RWPE2 (cell line): ENCODE measurements at regions not wholly inside any gene's neighbourhood (a gene's known extent, or its start where the extent isn't known, plus 50 kb on each side); places are given as distances from the start of the nearest gene placed in this dataset.

ENCODE experiments used
- ATAC-seq: fragments of 200-7000 bp; cut with Tn5 transposase; 3 replicates; pipeline ENCODE4 v1.9.1; 2021; ENCODE audit warnings: low read depth
- DNase-seq: peaks from one replicate; pipeline ENCODE4 v3.0.0-alpha.2; 2020; ENCODE audit warnings: low spot score
- H3K27ac ChIP-seq: fragments of 450-650 bp; 2 replicates; pipeline ENCODE4 v1.5.1; 2017; ENCODE audit warnings: mild to moderate bottlenecking; ENCODE audit not compliant: poor library complexity, severe bottlenecking
- H3K27me3 ChIP-seq: fragments of 250-450 bp; sonication (Bioruptor Pico); 2 replicates; pipeline ENCODE4 v1.5.1; 2021; ENCODE audit warnings: mild to moderate bottlenecking, moderate library complexity; ENCODE audit not compliant: insufficient read depth, poor library complexity, severe bottlenecking
- H3K36me3 ChIP-seq: fragments of 250-450 bp; sonication (Bioruptor Pico); 2 replicates; pipeline ENCODE4 v1.5.1; 2020; ENCODE audit warnings: low read depth, mild to moderate bottlenecking, moderate library complexity
- H3K4me1 ChIP-seq: fragments of 250-450 bp; sonication (Bioruptor Pico); 2 replicates; pipeline ENCODE4 v1.5.1; 2021; ENCODE audit warnings: mild to moderate bottlenecking, moderate library complexity; ENCODE audit not compliant: insufficient read depth, poor library complexity, severe bottlenecking
- H3K4me3 ChIP-seq: fragments of 250-450 bp; sonication (Bioruptor Pico); 2 replicates; pipeline ENCODE4 v1.5.1; 2021; ENCODE audit warnings: mild to moderate bottlenecking, moderate library complexity; ENCODE audit not compliant: severe bottlenecking
- H3K9me3 ChIP-seq: fragments of 250-450 bp; sonication (Bioruptor Pico); 2 replicates; pipeline ENCODE4 v1.5.1; 2021; ENCODE audit warnings: mild to moderate bottlenecking, moderate library complexity; ENCODE audit not compliant: severe bottlenecking
- CTCF ChIP-seq: fragments of 450-650 bp; IDR thresholded peaks from one replicate; pipeline ENCODE4 v1.5.1; 2017; ENCODE audit warnings: mild to moderate bottlenecking, moderate library complexity; ENCODE audit not compliant: poor library complexity, severe bottlenecking

DNA sequence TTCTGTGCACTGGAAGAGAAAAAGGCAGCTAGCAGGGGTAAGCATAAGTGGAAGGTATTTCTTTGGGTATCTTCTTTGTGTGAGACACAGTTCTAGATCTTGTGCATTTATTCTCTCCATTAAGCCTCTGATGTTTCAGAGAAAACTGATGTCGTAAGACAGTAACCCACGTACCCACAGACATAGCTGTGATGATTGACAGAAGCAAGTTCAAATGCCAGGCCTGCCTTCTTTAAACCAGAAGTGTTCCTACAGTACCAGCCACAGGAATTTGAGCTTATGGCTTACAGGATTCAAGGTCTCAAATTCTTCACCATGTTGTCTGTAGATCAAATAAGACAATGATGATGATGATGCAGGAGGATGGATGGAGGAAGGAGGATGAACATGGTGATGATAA is 161.4 kb upstream of the KCNJ16 start:
- DNase-seq: no peak
- no peak for TF ChIP-seq CTCF
- Histone ChIP-seq H3K4me1 (no peaks in the 10 kb centered on the region), H3K27ac (no peak overlapping the region), H3K27me3 (no peaks in the 10 kb centered on the region), H3K36me3 (no peaks in the 10 kb centered on the region), H3K4me3 (no peak overlapping the region), H3K9me3 (no peaks in the 10 kb centered on the region)
- no peak for ATAC-seq

- Histone ChIP-seq H3K36me3 (no peaks in the 10 kb centered on the region), H3K9me3 (no peaks in the 10 kb centered on the region), H3K4me1 (no peaks in the 10 kb centered on the region), H3K27me3 (no peaks in the 10 kb centered on the region), H3K27ac (no peak overlapping the region), H3K4me3 (no peak overlapping the region)
- DNase-seq (no peak), ATAC-seq (no peak)
- no peak for TF ChIP-seq CTCF
Measured at GRCh38 chr17:69914520-69914919, 160.5 kb upstream of the KCNJ16 start.

DNA sequence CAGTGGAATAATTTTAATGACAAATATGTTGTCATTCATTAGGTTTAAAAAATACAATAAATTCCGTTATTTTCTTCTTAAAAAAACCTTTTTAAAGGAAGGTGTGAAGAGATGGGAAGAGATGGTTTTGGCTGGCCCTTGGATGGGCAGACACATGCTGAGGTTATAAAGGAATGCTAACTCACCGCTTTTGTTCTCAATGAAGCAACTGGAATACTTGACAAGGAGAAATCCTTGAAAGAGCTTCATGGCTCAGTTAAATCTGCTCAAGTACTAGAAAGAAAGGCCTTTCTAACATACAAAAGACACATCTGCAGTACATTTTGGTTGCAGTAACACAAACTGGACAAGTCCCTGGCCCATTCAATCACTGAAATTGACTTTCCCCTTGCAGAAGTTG is 158.3 kb upstream of the KCNJ16 start:
- Histone ChIP-seq H3K4me1 (no peaks in the 10 kb centered on the region), H3K27me3 (no peaks in the 10 kb centered on the region), H3K36me3 (no peaks in the 10 kb centered on the region), H3K4me3 (no peak overlapping the region), H3K27ac (no peak overlapping the region), H3K9me3 (no peaks in the 10 kb centered on the region)
- no peak for TF ChIP-seq CTCF
- ATAC-seq (no peak), DNase-seq (no peak)

DNA sequence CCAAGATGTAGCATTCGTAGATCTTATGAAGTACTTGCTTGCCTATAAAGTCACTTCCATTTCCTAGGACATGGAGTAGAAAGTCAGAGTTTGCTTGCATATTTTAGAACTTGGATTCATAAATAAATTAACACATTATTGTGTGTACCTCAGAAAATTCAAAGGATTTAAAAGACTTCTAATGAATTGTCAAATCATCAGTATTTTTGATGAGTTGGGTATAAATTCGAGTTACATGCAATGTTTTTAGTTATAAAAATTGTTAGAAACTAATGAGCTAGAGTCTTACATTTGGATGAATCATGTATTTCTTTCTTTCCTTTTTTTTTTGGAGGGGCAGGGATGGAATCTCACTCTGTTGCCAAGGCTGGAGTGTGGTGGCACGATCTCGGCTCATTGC is 156.9 kb upstream of the KCNJ16 start:
- Histone ChIP-seq H3K4me1 (no peaks in the 10 kb centered on the region), H3K36me3 (no peaks in the 10 kb centered on the region), H3K4me3 (no peak overlapping the region), H3K27ac (no peak overlapping the region), H3K9me3 (peaks cover 2% of the 10 kb centered on the region), H3K27me3 (no peaks in the 10 kb centered on the region)
- DNase-seq: no peak
- no peak for TF ChIP-seq CTCF
- ATAC-seq: no peak

DNA sequence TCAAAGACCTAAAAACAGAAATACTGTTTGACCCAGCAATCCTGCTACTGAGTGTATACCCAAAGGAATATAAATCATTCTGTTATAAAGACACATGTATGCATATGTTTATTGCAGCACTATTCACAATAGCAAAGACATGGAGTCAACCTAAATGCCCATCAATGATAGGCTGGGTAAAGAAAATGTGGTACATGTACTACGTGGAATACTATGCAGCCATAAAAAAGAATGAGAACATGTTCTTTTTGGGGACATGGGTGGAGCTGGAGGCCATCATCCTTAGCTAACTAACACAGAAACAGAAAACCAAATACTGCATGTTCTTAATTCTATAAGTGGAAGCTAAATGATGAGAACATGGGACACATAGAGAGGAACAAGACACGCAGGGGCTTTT is 155.2 kb upstream of the KCNJ16 start:
- ATAC-seq (no peak), DNase-seq (no peak)
- no peaks in the 10 kb centered on the region for H3K27me3 ChIP-seq
- no peak for TF ChIP-seq CTCF
- H3K36me3 ChIP-seq: no peaks in the 10 kb centered on the region
- H3K9me3 ChIP-seq: peaks cover 2% of the 10 kb centered on the region
- no peaks in the 10 kb centered on the region for H3K4me1 ChIP-seq
- H3K27ac ChIP-seq: no peak overlapping the region
- H3K4me3 ChIP-seq: no peak overlapping the region
